ENCODE measurements at regions not wholly inside any gene's neighbourhood (a gene's known extent, or its start where the extent isn't known, plus 50 kb on each side); places are given as distances from the start of the nearest gene placed in this dataset.

DNA sequence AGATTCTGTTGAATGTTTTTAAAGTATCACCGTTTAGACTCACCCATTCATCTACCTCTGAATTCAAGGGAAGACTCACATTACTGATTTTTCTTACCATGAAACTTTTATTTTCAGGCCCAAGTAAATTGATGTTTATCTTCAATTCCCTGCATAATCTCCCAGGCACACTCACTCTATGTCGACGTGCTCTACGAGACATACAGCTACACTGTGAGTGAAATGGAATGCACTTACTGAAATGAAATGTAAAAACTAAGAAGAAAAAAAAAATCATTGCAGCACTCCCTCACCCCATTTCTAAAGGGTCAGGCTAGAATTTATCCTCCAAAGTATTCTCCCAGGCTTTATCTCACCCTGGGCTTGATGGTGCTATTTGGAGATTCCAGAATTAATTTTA, 987.9 kb downstream of the CCSER2 start:
- intact Hi-C loops (cut with micrococcal nuclease; ENCODE audit: unreplicated experiment) = no loop called here
- Histone ChIP-seq H3K27me3 (replicated peaks; ENCODE audit: control insufficient read depth, insufficient read depth, low read length) (no peaks in the 10 kb centered on the region), H3K36me3 (ENCODE audit: control insufficient read depth, insufficient read depth, low read length) (no peaks in the 10 kb centered on the region), H3K9me3 (no peaks in the 10 kb centered on the region), H3K4me3 (ENCODE audit: low read depth, low read length) (no peak overlapping the region), H3K4me1 (no peaks in the 10 kb centered on the region)
- CTCF ChIA-PET = no interaction called here
- no TSS peak for BruUV-seq (replicated peaks)
- no peak overlapping the region for H3K27ac Mint-ChIP-seq (ENCODE audit: unreplicated experiment)
- TF ChIP-seq, protein P1, sequence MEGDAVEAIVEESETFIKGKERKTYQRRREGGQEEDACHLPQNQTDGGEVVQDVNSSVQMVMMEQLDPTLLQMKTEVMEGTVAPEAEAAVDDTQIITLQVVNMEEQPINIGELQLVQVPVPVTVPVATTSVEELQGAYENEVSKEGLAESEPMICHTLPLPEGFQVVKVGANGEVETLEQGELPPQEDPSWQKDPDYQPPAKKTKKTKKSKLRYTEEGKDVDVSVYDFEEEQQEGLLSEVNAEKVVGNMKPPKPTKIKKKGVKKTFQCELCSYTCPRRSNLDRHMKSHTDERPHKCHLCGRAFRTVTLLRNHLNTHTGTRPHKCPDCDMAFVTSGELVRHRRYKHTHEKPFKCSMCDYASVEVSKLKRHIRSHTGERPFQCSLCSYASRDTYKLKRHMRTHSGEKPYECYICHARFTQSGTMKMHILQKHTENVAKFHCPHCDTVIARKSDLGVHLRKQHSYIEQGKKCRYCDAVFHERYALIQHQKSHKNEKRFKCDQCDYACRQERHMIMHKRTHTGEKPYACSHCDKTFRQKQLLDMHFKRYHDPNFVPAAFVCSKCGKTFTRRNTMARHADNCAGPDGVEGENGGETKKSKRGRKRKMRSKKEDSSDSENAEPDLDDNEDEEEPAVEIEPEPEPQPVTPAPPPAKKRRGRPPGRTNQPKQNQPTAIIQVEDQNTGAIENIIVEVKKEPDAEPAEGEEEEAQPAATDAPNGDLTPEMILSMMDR (IDR thresholded peaks at IDR 0.05; ENCODE audit: insufficient read depth in 1 of 2, low read depth in 1 of 2, low read length in 1 of 2, severe bottlenecking in 1 of 2, unreplicated experiment in 1 of 2) = no peak
- no peaks in the 10 kb centered on the region for H3K9me3 Mint-ChIP-seq (ENCODE audit: unreplicated experiment)
- no peaks in the 10 kb centered on the region for H3K27me3 Mint-ChIP-seq (ENCODE audit: insufficient read depth, unreplicated experiment)
- H3K4me3 Mint-ChIP-seq (ENCODE audit: unreplicated experiment) = no peak overlapping the region
- POLR2A ChIA-PET = no interaction called here
- H3K36me3 Mint-ChIP-seq (ENCODE audit: insufficient read depth, unreplicated experiment) = no peaks in the 10 kb centered on the region
- peaks cover 6% of the 10 kb centered on the region for H3K4me1 Mint-ChIP-seq (ENCODE audit: low read depth, unreplicated experiment)
- no peak for DNase-seq

DNA sequence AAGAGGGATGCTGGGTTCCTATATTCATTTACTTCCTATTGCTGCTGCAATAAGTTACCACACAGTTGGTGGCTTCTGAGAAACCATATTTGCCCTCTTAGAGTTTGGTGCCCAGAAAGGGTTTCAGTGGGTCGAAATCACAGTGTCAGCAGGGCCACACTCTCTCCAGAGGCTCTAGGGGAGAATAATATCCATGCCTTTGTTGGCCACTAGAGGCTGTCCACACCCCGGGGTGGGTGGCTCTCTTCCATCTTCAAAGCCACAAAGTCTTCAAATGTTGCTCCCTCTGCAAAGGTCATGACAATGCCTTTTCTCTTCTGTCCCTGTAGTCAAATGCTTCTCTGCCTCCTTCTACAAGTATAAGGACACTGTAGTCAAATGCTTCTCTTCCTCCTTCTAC, 989.4 kb downstream of the CCSER2 start:
- DNase-seq = no peak
- Mint-ChIP-seq H3K4me1 (ENCODE audit: low read depth, unreplicated experiment) (no peaks in the 10 kb centered on the region), H3K27ac (ENCODE audit: unreplicated experiment) (no peak overlapping the region), H3K36me3 (ENCODE audit: insufficient read depth, unreplicated experiment) (no peaks in the 10 kb centered on the region), H3K27me3 (ENCODE audit: insufficient read depth, unreplicated experiment) (no peaks in the 10 kb centered on the region), H3K9me3 (ENCODE audit: unreplicated experiment) (no peaks in the 10 kb centered on the region), H3K4me3 (ENCODE audit: unreplicated experiment) (no peak overlapping the region)
- POLR2A ChIA-PET = no interaction called here
- no peak overlapping the region for H3K4me3 ChIP-seq (ENCODE audit: low read depth, low read length)
- no peaks in the 10 kb centered on the region for H3K4me1 ChIP-seq
- TF ChIP-seq, protein P1 (IDR thresholded peaks at IDR 0.05; ENCODE audit: insufficient read depth in 1 of 2, low read depth in 1 of 2, low read length in 1 of 2, severe bottlenecking in 1 of 2, unreplicated experiment in 1 of 2) = peak in 1 of 2 experiments; percentile 27
- CTCF ChIA-PET = no interaction called here
- no TSS peak for BruUV-seq (replicated peaks)
- no peaks in the 10 kb centered on the region for H3K9me3 ChIP-seq
- H3K27me3 ChIP-seq (replicated peaks; ENCODE audit: control insufficient read depth, insufficient read depth, low read length) = no peaks in the 10 kb centered on the region
- no peaks in the 10 kb centered on the region for H3K36me3 ChIP-seq (ENCODE audit: control insufficient read depth, insufficient read depth, low read length)
- intact Hi-C loops (cut with micrococcal nuclease; ENCODE audit: unreplicated experiment) = no loop called here

DNA sequence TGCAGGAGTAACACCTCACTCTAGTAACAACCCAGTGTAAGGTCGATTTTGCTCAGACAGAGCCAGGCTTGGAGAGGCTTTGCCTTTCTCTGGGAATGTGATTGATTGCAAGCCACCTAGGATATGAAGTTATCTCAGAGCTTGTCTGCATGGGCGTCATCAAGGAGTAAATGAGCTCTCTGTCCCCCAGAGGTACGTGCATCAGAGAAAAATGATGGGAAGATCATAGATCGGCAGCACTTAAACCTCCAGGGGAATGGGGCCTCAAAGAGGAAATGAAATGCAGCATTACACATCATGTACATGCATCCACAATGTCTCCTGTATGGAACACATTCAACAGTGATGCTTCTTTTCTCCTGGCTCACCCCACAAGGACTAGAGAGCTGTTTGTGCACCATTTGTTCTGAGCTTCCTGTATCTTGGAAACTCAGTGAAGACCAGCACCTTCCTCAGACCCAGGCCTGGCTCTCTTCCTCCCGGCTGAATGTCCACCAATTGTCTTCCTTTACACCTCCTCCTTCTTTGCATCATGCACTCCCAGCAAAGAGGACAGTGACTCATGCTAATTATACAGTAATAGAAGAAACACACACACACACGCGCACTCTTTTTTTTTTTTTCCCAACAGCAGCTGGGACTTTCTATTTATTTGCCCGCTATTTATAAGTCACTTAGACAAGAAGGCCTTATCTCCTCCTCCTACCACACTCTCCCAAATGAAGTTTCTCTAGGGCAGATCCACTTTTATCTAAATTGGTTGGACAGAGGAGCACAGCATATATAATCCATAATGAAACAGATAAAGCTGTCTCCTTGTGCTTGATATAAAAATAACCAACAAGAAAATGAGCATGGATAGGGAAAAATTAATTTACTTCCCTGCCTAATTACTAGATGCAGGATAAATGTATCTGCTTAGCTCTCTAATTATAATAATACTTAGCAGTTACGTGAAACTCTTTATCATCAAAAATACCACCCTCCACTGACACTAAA, 990.7 kb downstream of the CCSER2 start:
- Histone ChIP-seq H3K9me3 (no peaks in the 10 kb centered on the region), H3K4me3 (ENCODE audit: low read depth, low read length) (no peak overlapping the region), H3K27me3 (replicated peaks; ENCODE audit: control insufficient read depth, insufficient read depth, low read length) (no peaks in the 10 kb centered on the region), H3K36me3 (ENCODE audit: control insufficient read depth, insufficient read depth, low read length) (no peaks in the 10 kb centered on the region), H3K4me1 (no peaks in the 10 kb centered on the region)
- CTCF ChIA-PET = no interaction called here
- Mint-ChIP-seq H3K9me3 (ENCODE audit: unreplicated experiment) (no peaks in the 10 kb centered on the region), H3K4me3 (ENCODE audit: unreplicated experiment) (no peak overlapping the region), H3K27ac (ENCODE audit: unreplicated experiment) (no peak overlapping the region), H3K36me3 (ENCODE audit: insufficient read depth, unreplicated experiment) (no peaks in the 10 kb centered on the region), H3K4me1 (ENCODE audit: low read depth, unreplicated experiment) (no peaks in the 10 kb centered on the region), H3K27me3 (ENCODE audit: insufficient read depth, unreplicated experiment) (no peaks in the 10 kb centered on the region)
- no peak for DNase-seq
- TF ChIP-seq, protein P1 (IDR thresholded peaks at IDR 0.05; ENCODE audit: insufficient read depth in 1 of 2, low read depth in 1 of 2, low read length in 1 of 2, severe bottlenecking in 1 of 2, unreplicated experiment in 1 of 2) = no peak
- POLR2A ChIA-PET = interaction anchor here (0.6 kb wide), 1 partner anchor 207 kb away, joined by 3 read pairs; no protein-coding TSS in a partner anchor
- BruUV-seq (replicated peaks) = no TSS peak
- intact Hi-C loops (cut with micrococcal nuclease; ENCODE audit: unreplicated experiment) = no loop called here

Data from Caco-2 (cell line).